ENCODE measurements at regions not wholly inside any gene's neighbourhood (a gene's known extent, or its start where the extent isn't known, plus 50 kb on each side); places are given as distances from the start of the nearest gene placed in this dataset.

GRCh38 chr3:73314151-73314951 lies 252.9 kb downstream of the EBLN2 start:
- TF ChIP-seq CTCF (IDR thresholded peaks at IDR 0.05) (no peak), POLR2A (IDR thresholded peaks at IDR 0.05) (no peak)
